HCT116 (cell line): ENCODE measurements at regions not wholly inside any gene's neighbourhood (a gene's known extent, or its start where the extent isn't known, plus 50 kb on each side); places are given as distances from the start of the nearest gene placed in this dataset.

Experiments used
- ATAC-seq: fragments of 200-7000 bp; cut with Tn5 transposase; 2 replicates; pipeline ENCODE4 v1.9.1; 2020; ENCODE audit warnings: mild to moderate bottlenecking, moderate library complexity
- BruUV-seq: library from RNA; stranded (reverse); fragments of 400-500 nt; replicated peaks from 2 replicates; lab custom pipeline; 2021; lab: Mats Ljungman, UMichigan
- CTCF ChIA-PET: fragments of 300-600 bp; sonication (Branson Sonifier 250); formaldehyde crosslinking; loops from one replicate; lab custom pipeline; 2021; ENCODE audit warnings: antibody characterized with exemption; lab: Charles Lee
- POLR2A ChIA-PET: fragments of 300-600, 350-600 bp; sonication (Branson Sonifier 250); formaldehyde crosslinking; loops from one replicate; lab custom pipeline; 2021; ENCODE audit warnings: antibody characterized with exemption; lab: Charles Lee
- RAD21 ChIA-PET, 2 experiments: fragments of 300-600 bp; sonication (Branson Sonifier 250); formaldehyde crosslinking; loops; one replicate each; lab custom pipeline; 2023; ENCODE audit warnings: low total read pairs in 2 of 2; ENCODE audit not compliant: uncharacterized antibody in 2 of 2, unreplicated experiment in 2 of 2, low non-redundant PET in 1 of 2; lab: Charles Lee
- DNase-seq: peaks from one replicate; pipeline ENCODE4 v3.0.0-alpha.2; 2010; ENCODE audit warnings: low read depth, low spot score
- H2AFZ ChIP-seq: fragments of 200-600 bp; shearing (Covaris generic), sonication (generic); 2 replicates; pipeline ENCODE4 v1.6.1; 2017; ENCODE audit warnings: low read depth, mixed run types, mixed read lengths, antibody characterized with exemption, low read length; ENCODE audit not compliant: poor library complexity, severe bottlenecking
- H3K27ac ChIP-seq: 2 replicates; pipeline ENCODE4 v1.5.1; 2012; ENCODE audit warnings: low read depth, low read length
- H3K27me3 ChIP-seq: fragments of 200-600 bp; sonication (generic); 2 replicates; pipeline ENCODE4 v1.6.1; 2016; ENCODE audit warnings: mixed run types, low read length, mixed read lengths; ENCODE audit not compliant: insufficient read depth
- H3K36me3 ChIP-seq, 2 experiments: fragments of 200-500 bp in 1 of 2; fragments of 200-600 bp in 1 of 2; sonication (Bioruptor generic) in 1 of 2; sonication (generic) in 1 of 2; 2 replicates each; pipeline versions ENCODE4 v1.5.1 to v1.6.1; 2014 to 2016; ENCODE audit warnings: low read length in 2 of 2, inconsistent platforms in 1 of 2, mixed read lengths in 1 of 2, mixed run types in 1 of 2; ENCODE audit not compliant: insufficient read depth in 2 of 2, control insufficient read depth in 1 of 2
- H3K4me1 ChIP-seq, 2 experiments: fragments of 200-600 bp in 1 of 2; sonication (generic) in 1 of 2; 2 replicates each; pipeline versions ENCODE4 v1.5.1 to v1.6.1; 2012 to 2017; ENCODE audit warnings: low read length in 2 of 2, inconsistent platforms in 1 of 2, mild to moderate bottlenecking in 1 of 2, mixed read lengths in 1 of 2, mixed run types in 1 of 2, moderate library complexity in 1 of 2; ENCODE audit not compliant: insufficient read depth in 2 of 2, control insufficient read depth in 1 of 2
- H3K4me2 ChIP-seq: fragments of 200-600 bp; sonication (generic); 2 replicates; pipeline ENCODE4 v1.6.1; 2017; ENCODE audit warnings: mixed run types, low read length, mixed read lengths
- H3K4me3 ChIP-seq, 2 experiments: fragments of 200-600 bp in 1 of 2; sonication (generic) in 1 of 2; replicated peaks in 1 of 2; 2 replicates each; pipeline ENCODE4 v1.5.1; 2011 to 2016; ENCODE audit warnings: low read length in 2 of 2, control low read depth in 1 of 2, low read depth in 1 of 2, mild to moderate bottlenecking in 1 of 2, mixed read lengths in 1 of 2, mixed run types in 1 of 2
- H3K79me2 ChIP-seq: fragments of 200-600 bp; sonication (generic); 2 replicates; pipeline ENCODE4 v1.6.1; 2017; ENCODE audit warnings: mild to moderate bottlenecking, mixed run types, low read length, moderate library complexity, mixed read lengths; ENCODE audit not compliant: insufficient read depth
- H3K9ac ChIP-seq: fragments of 200-600 bp; sonication (generic); 2 replicates; pipeline ENCODE4 v1.6.1; 2016; ENCODE audit warnings: low read length, mixed read lengths
- H3K9me2 ChIP-seq: fragments of 200-600 bp; sonication (generic), shearing (Covaris generic); 2 replicates; pipeline ENCODE4 v1.6.1; 2017; ENCODE audit warnings: mixed run types, mild to moderate bottlenecking, moderate library complexity; ENCODE audit not compliant: insufficient read depth
- H3K9me3 ChIP-seq, 2 experiments: fragments of 200-500 bp in 1 of 2; fragments of 200-600 bp in 1 of 2; sonication (Bioruptor generic) in 1 of 2; sonication (generic) in 1 of 2; 2 replicates each; pipeline ENCODE4 v1.6.1; 2014 to 2017; ENCODE audit warnings: low read length in 2 of 2, mixed read lengths in 2 of 2, inconsistent platforms in 1 of 2, low read depth in 1 of 2, mild to moderate bottlenecking in 1 of 2, mixed run types in 1 of 2, moderate library complexity in 1 of 2; ENCODE audit not compliant: control insufficient read depth in 1 of 2, insufficient read depth in 1 of 2
- H4K20me1 ChIP-seq: fragments of 200-600 bp; sonication (generic), shearing (Covaris generic); 2 replicates; pipeline ENCODE4 v1.6.1; 2017; ENCODE audit warnings: mixed run types, mild to moderate bottlenecking, moderate library complexity; ENCODE audit not compliant: insufficient read depth
- ATF3 ChIP-seq: IDR thresholded peaks from 2 replicates; pipeline ENCODE4 v1.6.1; 2012
- CBX3 ChIP-seq: IDR thresholded peaks from 2 replicates; pipeline ENCODE4 v1.6.1; 2012; ENCODE audit warnings: low read depth
- CEBPB ChIP-seq: IDR thresholded peaks from 2 replicates; pipeline ENCODE4 v1.6.1; 2012; ENCODE audit warnings: low read depth
- CTCF ChIP-seq, 3 experiments: fragments of 200-600 bp in 1 of 3; sonication (generic) in 1 of 3; IDR thresholded peaks in 2 of 3; conservative IDR thresholded peaks in 1 of 3; 2 replicates each; pipeline ENCODE4 v1.5.1; 2012 to 2017; ENCODE audit warnings: low read depth in 2 of 3, low read length in 2 of 3, antibody characterized with exemption in 1 of 3, borderline replicate concordance in 1 of 3, control low read depth in 1 of 3, mild to moderate bottlenecking in 1 of 3, mixed read lengths in 1 of 3, mixed run types in 1 of 3, moderate library complexity in 1 of 3; ENCODE audit not compliant: insufficient read depth in 1 of 3
- ELF1 ChIP-seq: IDR thresholded peaks from 2 replicates; pipeline ENCODE4 v1.6.1; 2012; ENCODE audit warnings: low read depth, borderline replicate concordance
- EZH2 ChIP-seq: fragments of 200-600 bp; sonication (generic); IDR thresholded peaks from 2 replicates; pipeline ENCODE4 v1.6.1; 2017; ENCODE audit warnings: antibody characterized with exemption, mixed run types
- FOSL1 ChIP-seq: IDR thresholded peaks from 2 replicates; pipeline ENCODE4 v1.6.1; 2012; ENCODE audit warnings: low read depth
- POLR2A ChIP-seq: IDR thresholded peaks from 2 replicates; pipeline ENCODE4 v1.7.0; 2011; ENCODE audit warnings: borderline replicate concordance; ENCODE audit not compliant: insufficient read depth, insufficient read length; ENCODE audit errors: extremely low read depth
- RAD21 ChIP-seq: IDR thresholded peaks from 2 replicates; pipeline ENCODE4 v1.6.1; 2012; ENCODE audit warnings: low read depth, mild to moderate bottlenecking
- SIN3A ChIP-seq: IDR thresholded peaks from 2 replicates; pipeline ENCODE4 v1.6.1; 2012; ENCODE audit warnings: low read depth
- SP1 ChIP-seq: IDR thresholded peaks from 2 replicates; pipeline ENCODE4 v1.6.1; 2012; ENCODE audit warnings: low read depth
- TCF7L2 ChIP-seq: IDR thresholded peaks from 2 replicates; pipeline ENCODE4 v1.7.0; 2011; ENCODE audit warnings: borderline replicate concordance, inconsistent platforms; ENCODE audit not compliant: insufficient read depth, insufficient read length; ENCODE audit errors: extremely low read depth
- YY1 ChIP-seq: IDR thresholded peaks from 2 replicates; pipeline ENCODE4 v1.6.1; 2011; ENCODE audit warnings: low read length, low read depth, moderate library complexity, mild to moderate bottlenecking; ENCODE audit not compliant: insufficient replicate concordance; ENCODE audit errors: extremely low read depth
- ZBTB33 ChIP-seq: IDR thresholded peaks from 2 replicates; pipeline ENCODE4 v1.6.1; 2011; ENCODE audit warnings: mild to moderate bottlenecking, low read length, moderate library complexity; ENCODE audit not compliant: insufficient replicate concordance; ENCODE audit errors: extremely low read depth
- intact Hi-C: fragments of 100-400 bp; cut with micrococcal nuclease; formaldehyde crosslinking; loops from 2 replicates; pipeline ENCODE4 v1.10.0; 2022

- TF ChIP-seq RAD21 (no peak), SIN3A (no peak), CEBPB (no peak), YY1 (no peak), TCF7L2 (no peak), CTCF (IDR thresholded peaks at IDR 0.05 in 2 of 3, conservative IDR thresholded peaks at IDR 0.05 in 1 of 3; ENCODE audit: borderline replicate concordance in 1 of 3, insufficient read depth in 1 of 3, low read depth in 2 of 3, low read length in 2 of 3) (no peak), ELF1 (no peak)
- no peaks in the 10 kb centered on the region for H3K79me2 ChIP-seq
- H3K9ac ChIP-seq, result no peak overlapping the region
- intact Hi-C loops, result no loop called here
- peak overlapping the region; percentile 10 for H2AFZ ChIP-seq
- ATAC-seq (no peak), DNase-seq (no peak)
- no peaks in the 10 kb centered on the region for H3K27me3 ChIP-seq
- ChIA-PET POLR2A (no interaction called here), CTCF (no interaction called here), RAD21 (no interaction called here)
- H3K9me2 ChIP-seq, result no peaks in the 10 kb centered on the region
- H3K4me2 ChIP-seq, result no peak overlapping the region
- H3K4me1 ChIP-seq, result no peaks in the 10 kb centered on the region
- no peaks in the 10 kb centered on the region for H3K36me3 ChIP-seq
- no peak overlapping the region for H3K27ac ChIP-seq
- H3K9me3 ChIP-seq, result no peaks in the 10 kb centered on the region
- no TSS peak for BruUV-seq
- no peak overlapping the region for H3K4me3 ChIP-seq
- no peaks in the 10 kb centered on the region for H4K20me1 ChIP-seq
Observed at GRCh38 chr6:54586251-54586650, 260.3 kb upstream of the FAM83B start.

- Histone ChIP-seq H3K9me2 (no peaks in the 10 kb centered on the region), H3K9me3 (no peaks in the 10 kb centered on the region), H3K4me3 (no peak overlapping the region), H2AFZ (no peak overlapping the region), H3K36me3 (no peaks in the 10 kb centered on the region), H3K27me3 (no peaks in the 10 kb centered on the region), H4K20me1 (no peaks in the 10 kb centered on the region), H3K9ac (no peak overlapping the region), H3K79me2 (no peaks in the 10 kb centered on the region), H3K4me2 (no peak overlapping the region), H3K4me1 (no peaks in the 10 kb centered on the region), H3K27ac (no peak overlapping the region)
- ChIA-PET POLR2A (interaction anchor here (0.6 kb wide), 1 partner anchor 546 kb away, joined by 3 read pairs; no protein-coding TSS in a partner anchor), RAD21 (no interaction called here), CTCF (no interaction called here)
- DNase-seq (no peak), ATAC-seq (no peak)
- intact Hi-C loops, result no loop called here
- no TSS peak for BruUV-seq
- TF ChIP-seq POLR2A, result no peak
- TF ChIP-seq ELF1, result no peak
- no peak for TF ChIP-seq SP1
- TF ChIP-seq CTCF (IDR thresholded peaks at IDR 0.05 in 2 of 3, conservative IDR thresholded peaks at IDR 0.05 in 1 of 3; ENCODE audit: borderline replicate concordance in 1 of 3, insufficient read depth in 1 of 3, low read depth in 2 of 3, low read length in 2 of 3), result no peak
- TF ChIP-seq EZH2, result no peak
- TF ChIP-seq ATF3, result no peak
- no peak for TF ChIP-seq YY1
- no peak for TF ChIP-seq CBX3
- TF ChIP-seq FOSL1, result no peak
- TF ChIP-seq ZBTB33, result no peak
Observed at GRCh38 chr6:54587277-54587676, 259.3 kb upstream of the FAM83B start.
